MCF 10A (cell line): ENCODE measurements at regions not wholly inside any gene's neighbourhood (a gene's known extent, or its start where the extent isn't known, plus 50 kb on each side); places are given as distances from the start of the nearest gene placed in this dataset.

Experiments used
- BruUV-seq: library from RNA; stranded (reverse); fragments of 400-500 nt; replicated peaks from 2 replicates; lab custom pipeline; 2021; lab: Mats Ljungman, UMichigan
- CTCF ChIA-PET: fragments of 300-600 bp; sonication (Branson Sonifier 250); formaldehyde crosslinking; extraction: SDS; loops from one replicate; lab custom pipeline; 2021; ENCODE audit warnings: antibody characterized with exemption, inconsistent platforms; lab: Yijun Ruan, JAX
- POLR2A ChIA-PET: fragments of 300-600, 350-650 bp; sonication (Branson Sonifier 250); formaldehyde crosslinking; extraction: SDS; loops from one replicate; lab custom pipeline; 2020; ENCODE audit warnings: antibody characterized with exemption, inconsistent platforms; lab: Yijun Ruan, JAX
- DNase-seq: peaks from one replicate; pipeline ENCODE4 v3.0.0-alpha.2; 2018; ENCODE audit not compliant: unreplicated experiment
- H3K27ac Mint-ChIP-seq: one replicate; pipeline ENCODE4 v1.8.0; 2022; ENCODE audit warnings: mild to moderate bottlenecking, low read depth, mixed read lengths; ENCODE audit not compliant: unreplicated experiment
- H3K27me3 Mint-ChIP-seq: one replicate; pipeline ENCODE4 v1.8.0; 2022; ENCODE audit warnings: mixed read lengths; ENCODE audit not compliant: insufficient read depth, unreplicated experiment
- H3K36me3 Mint-ChIP-seq: one replicate; pipeline ENCODE4 v1.8.0; 2022; ENCODE audit warnings: mild to moderate bottlenecking, moderate library complexity, mixed read lengths; ENCODE audit not compliant: insufficient read depth, unreplicated experiment
- H3K4me1 Mint-ChIP-seq: one replicate; pipeline ENCODE4 v1.8.0; 2022; ENCODE audit warnings: mixed read lengths; ENCODE audit not compliant: insufficient read depth, unreplicated experiment
- H3K4me3 Mint-ChIP-seq: one replicate; pipeline ENCODE4 v1.8.0; 2022; ENCODE audit warnings: mild to moderate bottlenecking, moderate library complexity, mixed read lengths; ENCODE audit not compliant: unreplicated experiment
- H3K9me3 Mint-ChIP-seq: one replicate; pipeline ENCODE4 v1.8.0; 2022; ENCODE audit warnings: mixed read lengths; ENCODE audit not compliant: unreplicated experiment
- intact Hi-C: fragments of 100-400 bp; cut with micrococcal nuclease; formaldehyde crosslinking; loops from 2 replicates; pipeline ENCODE4 v1.14.1; 2022
- TF ChIP-seq, protein P1 (sequence below): fragments of 200-600 bp; IDR thresholded peaks from one replicate; pipeline ENCODE4 v1.8.0; 2022; ENCODE audit warnings: antibody characterized with exemption, mild to moderate bottlenecking; ENCODE audit not compliant: unreplicated experiment

DNA sequence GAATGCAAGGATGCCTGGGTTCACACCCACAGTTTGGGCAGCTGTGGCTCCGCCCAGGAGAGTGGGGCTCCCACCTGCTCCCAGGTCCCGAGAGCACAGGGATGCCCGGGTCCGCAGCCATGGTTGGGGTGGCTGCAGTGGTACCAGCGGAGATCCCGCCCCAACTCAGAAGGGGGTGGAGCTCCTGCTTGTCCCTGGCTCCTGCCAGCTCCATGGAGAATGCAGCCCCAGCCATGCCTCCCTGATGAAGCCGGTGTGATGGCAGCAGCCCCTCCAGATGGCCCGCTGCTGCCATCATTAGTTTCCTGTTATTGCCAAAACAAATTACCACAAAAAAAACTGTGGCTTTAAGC is 113.1 kb upstream of the RUNX3 start:
- Mint-ChIP-seq H3K9me3 (no peaks in the 10 kb centered on the region), H3K27ac (no peak overlapping the region), H3K4me3 (no peak overlapping the region), H3K4me1 (no peaks in the 10 kb centered on the region), H3K27me3 (peaks cover 42% of the 10 kb centered on the region), H3K36me3 (peaks cover 5% of the 10 kb centered on the region)
- TF ChIP-seq, protein P1, sequence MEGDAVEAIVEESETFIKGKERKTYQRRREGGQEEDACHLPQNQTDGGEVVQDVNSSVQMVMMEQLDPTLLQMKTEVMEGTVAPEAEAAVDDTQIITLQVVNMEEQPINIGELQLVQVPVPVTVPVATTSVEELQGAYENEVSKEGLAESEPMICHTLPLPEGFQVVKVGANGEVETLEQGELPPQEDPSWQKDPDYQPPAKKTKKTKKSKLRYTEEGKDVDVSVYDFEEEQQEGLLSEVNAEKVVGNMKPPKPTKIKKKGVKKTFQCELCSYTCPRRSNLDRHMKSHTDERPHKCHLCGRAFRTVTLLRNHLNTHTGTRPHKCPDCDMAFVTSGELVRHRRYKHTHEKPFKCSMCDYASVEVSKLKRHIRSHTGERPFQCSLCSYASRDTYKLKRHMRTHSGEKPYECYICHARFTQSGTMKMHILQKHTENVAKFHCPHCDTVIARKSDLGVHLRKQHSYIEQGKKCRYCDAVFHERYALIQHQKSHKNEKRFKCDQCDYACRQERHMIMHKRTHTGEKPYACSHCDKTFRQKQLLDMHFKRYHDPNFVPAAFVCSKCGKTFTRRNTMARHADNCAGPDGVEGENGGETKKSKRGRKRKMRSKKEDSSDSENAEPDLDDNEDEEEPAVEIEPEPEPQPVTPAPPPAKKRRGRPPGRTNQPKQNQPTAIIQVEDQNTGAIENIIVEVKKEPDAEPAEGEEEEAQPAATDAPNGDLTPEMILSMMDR: no peak
- BruUV-seq: no TSS peak
- CTCF ChIA-PET: interaction anchor here (1.5 kb wide), 1 partner anchor 11 kb away, joined by 4 read pairs; no protein-coding TSS in a partner anchor
- no peak for DNase-seq
- intact Hi-C loops: no loop called here
- POLR2A ChIA-PET: interaction anchor here (0.6 kb wide), 1 partner anchor 331 kb away, joined by 4 read pairs; no protein-coding TSS in a partner anchor

GRCh38 chr1:25042331-25043227 is 112.5 kb upstream of the RUNX3 start:
- no peaks in the 10 kb centered on the region for H3K4me1 Mint-ChIP-seq
- DNase-seq: no peak
- POLR2A ChIA-PET: no interaction called here
- H3K9me3 Mint-ChIP-seq: no peaks in the 10 kb centered on the region
- intact Hi-C loops: no loop called here
- TF ChIP-seq, protein P1: no peak
- no peak overlapping the region for H3K27ac Mint-ChIP-seq
- peaks cover 6% of the 10 kb centered on the region for H3K36me3 Mint-ChIP-seq
- H3K27me3 Mint-ChIP-seq: peaks cover 36% of the 10 kb centered on the region
- no TSS peak for BruUV-seq
- H3K4me3 Mint-ChIP-seq: no peak overlapping the region
- CTCF ChIA-PET: interaction anchor here (0.7 to 1.5 kb wide), 6 partner anchors 11 to 111 kb away, joined by 3 to 4 read pairs (median 4); no protein-coding TSS in a partner anchor

- no peak overlapping the region for H3K27ac Mint-ChIP-seq
- TF ChIP-seq, protein P1: no peak
- H3K36me3 Mint-ChIP-seq: peaks cover 6% of the 10 kb centered on the region
- no peaks in the 10 kb centered on the region for H3K4me1 Mint-ChIP-seq
- no peak for DNase-seq
- intact Hi-C loops: no loop called here
- H3K27me3 Mint-ChIP-seq: peaks cover 35% of the 10 kb centered on the region
- CTCF ChIA-PET: interaction anchor here (0.7 to 1.5 kb wide), 5 partner anchors 10 to 90 kb away, joined by 3 to 4 read pairs (median 3); no protein-coding TSS in a partner anchor
- H3K9me3 Mint-ChIP-seq: no peaks in the 10 kb centered on the region
- no TSS peak for BruUV-seq
- POLR2A ChIA-PET: no interaction called here
- no peak overlapping the region for H3K4me3 Mint-ChIP-seq
Measured at GRCh38 chr1:25041916-25042315, 111.8 kb upstream of the RUNX3 start.

GRCh38 chr1:25040122-25040685 is 110.1 kb upstream of the RUNX3 start:
- Mint-ChIP-seq H3K36me3 (peaks cover 6% of the 10 kb centered on the region), H3K4me3 (no peak overlapping the region), H3K9me3 (no peaks in the 10 kb centered on the region), H3K4me1 (no peaks in the 10 kb centered on the region), H3K27ac (no peak overlapping the region), H3K27me3 (peaks cover 35% of the 10 kb centered on the region)
- DNase-seq: no peak
- TF ChIP-seq, protein P1: no peak
- POLR2A ChIA-PET: no interaction called here
- intact Hi-C loops: no loop called here
- CTCF ChIA-PET: interaction anchor here (0.7 kb wide), 1 partner anchor 12 kb away, joined by 3 read pairs; no protein-coding TSS in a partner anchor
- no TSS peak for BruUV-seq
